ENCODE measurements at regions not wholly inside any gene's neighbourhood (a gene's known extent, or its start where the extent isn't known, plus 50 kb on each side); places are given as distances from the start of the nearest gene placed in this dataset.

DNA sequence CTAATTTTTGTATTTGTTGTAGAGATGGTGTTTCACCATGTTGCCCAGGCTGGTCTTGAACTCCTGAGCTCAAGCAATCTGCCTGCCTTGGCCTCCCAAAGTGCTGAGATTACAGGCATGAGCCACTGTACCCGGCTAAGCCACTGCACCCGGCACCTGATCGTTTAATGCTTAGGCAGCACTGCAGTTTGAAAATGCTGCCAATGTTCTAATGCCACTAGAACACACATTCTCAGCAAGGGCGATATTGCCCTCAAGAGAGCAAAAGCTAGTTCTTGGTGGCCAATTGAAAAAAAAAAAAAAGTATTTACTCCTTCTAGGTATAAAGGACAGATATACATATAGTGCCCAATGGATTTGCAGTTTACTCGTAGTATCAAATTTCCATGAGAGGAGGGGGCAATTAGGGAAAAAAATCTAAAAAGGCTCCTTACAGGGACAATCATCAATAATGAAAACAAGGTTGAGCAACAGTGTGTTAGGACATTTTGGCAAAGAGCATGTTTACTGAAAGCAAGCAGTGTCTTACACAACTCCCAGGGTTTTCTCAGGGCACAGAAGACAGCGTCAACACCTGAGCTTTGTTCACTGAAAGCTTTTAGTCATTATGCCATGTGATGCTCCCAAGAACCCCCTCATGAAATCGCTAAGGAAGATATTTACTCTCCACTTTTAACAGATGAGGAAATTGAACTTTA is 199.9 kb upstream of the PKDCC start:
- DNase-seq (ENCODE audit: low spot score in 2 of 2) (no peak), FAIRE-seq (no peak)

DNA sequence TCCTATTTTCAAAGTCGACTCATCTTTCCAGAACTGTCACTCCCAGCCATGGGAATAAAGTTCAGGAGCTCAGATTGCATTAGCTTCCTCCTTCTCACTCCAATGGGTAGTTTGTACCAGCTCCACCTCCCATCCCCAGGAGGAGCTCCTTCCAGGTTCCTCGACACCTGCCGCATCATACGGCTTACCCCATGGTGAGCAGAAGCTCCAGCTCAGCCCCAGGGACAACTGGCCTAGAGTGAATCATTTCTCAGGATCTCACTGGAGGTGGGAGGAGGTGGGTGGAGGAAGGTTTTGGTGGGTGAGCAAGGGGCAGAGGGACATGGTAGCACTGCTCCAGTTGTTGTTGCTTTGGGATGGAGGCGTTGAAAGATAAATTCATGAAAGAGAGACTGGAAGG is 196.3 kb upstream of the PKDCC start:
- FAIRE-seq, result no peak
- no peak for DNase-seq (ENCODE audit: low spot score in 2 of 2)

DNA sequence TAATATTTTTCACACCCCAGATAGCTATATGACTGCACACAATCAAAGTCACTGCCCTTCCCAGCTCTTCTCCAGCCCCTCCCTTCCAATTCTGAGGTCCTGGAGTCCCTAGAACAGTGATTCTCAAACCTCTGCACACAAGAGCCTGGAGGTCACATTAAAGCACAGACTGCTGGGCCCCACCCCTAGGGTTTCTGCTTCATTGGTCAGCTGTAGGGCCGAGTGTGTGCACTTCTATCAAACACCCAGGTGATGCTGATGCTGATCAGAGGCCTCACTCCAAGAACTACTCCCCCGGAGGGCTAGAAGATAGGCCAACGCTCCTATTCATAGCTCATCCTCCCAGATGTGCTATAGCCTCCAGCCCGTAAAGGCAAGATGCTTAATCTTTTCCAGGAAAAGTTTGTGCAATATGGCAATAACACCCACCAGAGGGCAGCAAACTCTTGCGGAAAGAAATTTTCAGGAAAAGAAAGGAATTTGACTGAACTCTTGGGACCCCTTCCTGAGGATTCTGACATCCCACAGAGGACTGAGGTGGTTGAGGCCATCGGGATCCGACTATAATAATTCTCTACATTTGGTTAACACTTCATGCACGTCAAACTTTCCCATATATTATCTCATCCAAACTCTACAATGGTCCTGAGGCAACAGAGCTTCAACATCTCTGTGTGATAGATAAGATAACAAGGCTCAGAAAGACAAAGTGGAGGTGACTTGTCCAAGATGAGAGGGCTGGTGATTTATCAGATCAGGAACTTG is 194.2 kb upstream of the PKDCC start:
- FAIRE-seq, result no peak

DNA sequence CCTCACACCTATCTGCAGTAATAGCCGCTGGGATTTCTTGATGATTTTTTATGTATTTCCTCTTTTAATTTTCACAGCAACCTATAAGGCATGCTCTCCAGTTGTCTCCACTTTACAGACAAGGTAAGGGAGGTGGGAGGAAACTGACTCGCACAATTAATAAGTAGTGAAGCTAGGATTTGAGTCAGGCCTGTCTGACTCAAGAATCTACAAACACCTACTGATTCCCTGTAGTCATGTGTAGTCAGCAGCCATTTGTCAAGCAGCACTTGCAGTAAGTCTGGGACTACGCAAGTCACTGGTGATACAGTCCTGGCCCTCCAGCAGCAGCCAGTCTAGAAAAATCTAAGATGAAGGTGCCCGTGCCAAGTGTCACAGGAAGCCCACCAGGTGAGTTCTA is 193.6 kb upstream of the PKDCC start:
- FAIRE-seq (no peak), DNase-seq (ENCODE audit: low spot score in 2 of 2) (no peak)

More for the DNA sequence above, 194.2 kb upstream of the PKDCC start:
- peak; percentile 24 to 57 for DNase-seq (ENCODE audit: low spot score in 2 of 2)

DNA sequence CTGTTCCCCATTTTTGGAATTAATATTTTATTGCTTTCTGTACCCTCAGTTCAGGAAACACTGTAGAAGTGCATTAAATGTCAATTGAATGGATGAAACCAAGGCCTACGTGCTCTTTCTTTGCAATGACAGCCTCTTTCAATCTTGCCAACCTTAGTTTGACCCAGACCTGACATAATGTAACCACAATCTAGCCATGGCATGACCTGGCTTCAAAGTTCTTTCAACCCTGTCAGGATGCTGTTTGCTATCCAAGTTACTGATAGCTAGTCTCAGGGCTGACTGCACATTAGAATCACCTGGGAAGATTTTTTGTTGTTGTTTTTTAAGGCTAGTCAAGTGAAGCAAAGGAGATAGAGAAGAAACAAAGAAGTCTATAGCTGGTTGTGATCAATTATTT is 190.9 kb upstream of the PKDCC start:
- DNase-seq (ENCODE audit: low spot score in 2 of 2), result no peak
- no peak for FAIRE-seq

DNA sequence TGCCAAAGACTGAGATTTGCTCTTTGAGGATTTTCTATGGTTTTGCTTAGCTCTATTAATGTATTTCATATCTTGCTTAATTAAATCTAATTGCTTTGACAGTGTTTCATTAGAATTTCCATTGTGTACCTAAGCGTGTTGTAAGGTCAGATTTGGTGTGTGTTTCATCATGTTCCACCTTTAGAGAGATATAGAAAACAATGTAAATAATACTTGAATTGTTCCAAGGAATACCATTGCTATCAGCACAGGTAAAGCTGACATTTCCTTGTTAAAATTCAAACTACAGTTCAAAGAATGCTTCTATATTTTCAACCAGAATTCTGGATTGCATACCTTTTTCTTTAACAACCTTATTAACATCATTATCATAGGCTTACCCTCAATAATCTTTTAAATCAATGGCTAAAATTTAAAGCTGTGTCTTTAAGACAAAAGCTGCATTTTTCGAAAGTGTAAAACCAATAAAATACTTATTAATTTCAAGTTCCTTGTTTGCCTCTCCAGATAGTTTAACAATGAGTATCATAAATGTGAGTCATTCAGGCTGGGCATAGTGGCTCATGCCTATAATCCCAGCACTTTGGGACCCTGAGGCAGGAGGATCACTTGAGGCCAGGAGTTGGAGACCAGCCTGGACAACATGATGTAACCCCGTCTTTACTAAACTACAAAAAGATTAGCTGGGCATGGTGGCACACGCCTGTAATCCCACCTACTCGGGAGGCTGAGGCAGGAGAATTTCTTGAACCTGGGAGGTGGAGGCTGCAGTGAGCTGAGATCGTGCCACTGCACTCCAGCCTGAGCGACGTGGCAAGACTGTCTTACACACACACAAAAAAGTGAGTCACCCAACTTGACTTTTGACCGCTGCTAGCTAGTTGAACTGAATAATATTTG is 188.0 kb upstream of the PKDCC start:
- no peak for DNase-seq (ENCODE audit: low spot score in 2 of 2)
- no peak for FAIRE-seq

DNA sequence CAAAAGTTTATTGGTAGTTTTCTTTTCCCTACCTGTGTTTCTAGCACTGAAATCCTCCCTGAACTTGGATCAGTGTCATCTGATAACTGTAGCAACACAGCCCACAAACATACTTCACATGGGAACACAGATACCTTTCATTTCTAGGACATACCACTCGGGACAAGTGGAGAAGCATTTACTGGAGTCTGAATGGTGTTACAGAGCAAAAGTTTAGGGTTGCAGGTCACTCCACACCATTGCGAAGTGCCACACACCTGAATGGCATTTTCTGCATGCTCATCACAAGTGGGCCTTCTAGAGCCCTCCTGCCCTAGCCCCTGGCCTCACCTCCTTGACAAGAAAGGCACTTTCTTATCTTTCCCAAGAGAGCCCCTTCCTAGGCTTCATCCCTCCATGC is 184.8 kb upstream of the PKDCC start:
- DNase-seq (ENCODE audit: low spot score in 2 of 2), result no peak
- FAIRE-seq, result no peak

DNA sequence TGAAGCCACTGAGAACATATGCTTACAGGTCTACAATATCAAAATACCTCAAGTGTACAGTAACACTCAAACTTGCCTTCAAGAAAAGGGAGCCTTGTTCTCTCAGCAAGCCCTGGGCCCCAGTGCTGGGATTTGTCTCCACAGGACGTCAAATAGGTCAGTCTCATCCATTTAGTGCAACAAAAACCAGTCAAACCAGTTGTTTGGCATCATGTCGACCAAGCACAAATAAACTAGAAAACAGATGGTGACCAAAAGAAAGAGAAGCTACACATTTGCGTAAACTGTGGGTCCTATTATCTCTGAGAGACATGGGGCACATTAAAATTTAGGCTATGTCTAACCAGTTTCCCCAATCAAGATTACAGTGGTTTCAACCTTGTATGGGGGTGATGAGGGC is 182.6 kb upstream of the PKDCC start:
- DNase-seq (ENCODE audit: low spot score in 2 of 2), result no peak

DNA sequence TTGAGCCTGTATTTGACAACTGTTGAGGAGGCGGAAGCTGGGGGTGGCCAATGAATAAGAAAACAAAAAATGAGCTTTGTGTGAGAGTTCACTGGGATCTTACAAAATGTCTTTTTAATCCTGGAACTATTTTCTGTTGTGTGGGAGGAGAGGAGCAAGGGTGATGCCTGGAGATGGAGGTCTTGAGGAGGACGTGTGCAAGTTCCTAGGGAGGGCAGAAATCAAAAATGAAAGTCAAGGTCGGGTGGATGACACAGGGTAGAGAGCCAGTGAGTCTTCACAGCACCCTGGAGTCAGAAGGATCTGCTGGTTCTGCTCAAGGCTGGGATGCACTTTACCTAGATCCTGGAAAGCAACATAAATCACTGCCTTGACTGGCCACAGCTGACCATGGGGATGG is 180.3 kb upstream of the PKDCC start:
- no peak for FAIRE-seq
- no peak for DNase-seq (ENCODE audit: low spot score in 2 of 2)

More for the DNA sequence above, 182.6 kb upstream of the PKDCC start:
- FAIRE-seq, result no peak

DNA sequence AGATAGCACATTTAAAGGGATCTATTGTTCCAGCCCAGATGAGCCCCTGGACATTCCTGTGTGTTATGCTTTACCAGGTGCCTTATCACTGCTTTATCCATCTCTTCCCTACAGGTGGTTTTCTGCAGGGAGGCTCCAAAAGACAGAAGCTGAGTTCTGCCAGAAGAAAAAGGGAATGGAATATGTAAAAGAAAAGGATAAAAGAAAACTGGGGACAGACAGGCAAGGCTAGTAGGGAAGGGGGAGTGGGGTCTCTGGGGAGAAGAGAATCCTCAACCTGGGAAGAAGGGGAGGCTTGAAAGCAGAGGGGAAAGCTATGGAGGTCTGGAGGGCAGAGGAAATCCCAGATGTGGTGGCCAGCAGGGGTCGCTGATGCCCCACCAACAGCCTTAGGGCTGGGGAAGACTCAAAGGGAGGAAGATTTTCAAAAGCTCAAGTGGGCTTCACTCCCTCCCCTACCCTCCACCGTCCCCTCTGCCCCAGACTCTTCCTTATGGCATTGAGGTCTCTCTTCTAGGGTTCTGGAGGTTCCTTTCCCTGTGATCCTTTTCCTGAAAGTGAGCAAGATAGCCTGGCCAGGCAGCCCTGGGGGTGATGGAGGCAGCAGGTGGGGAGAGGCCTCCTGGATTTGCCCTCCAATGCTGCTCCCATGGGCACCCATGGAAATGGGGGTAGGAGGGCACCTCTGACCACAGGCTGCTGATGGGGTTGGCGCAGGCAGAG is 178.1 kb upstream of the PKDCC start:
- DNase-seq (ENCODE audit: low spot score in 2 of 2) (peak; percentile 30 to 54), FAIRE-seq (no peak)

DNA sequence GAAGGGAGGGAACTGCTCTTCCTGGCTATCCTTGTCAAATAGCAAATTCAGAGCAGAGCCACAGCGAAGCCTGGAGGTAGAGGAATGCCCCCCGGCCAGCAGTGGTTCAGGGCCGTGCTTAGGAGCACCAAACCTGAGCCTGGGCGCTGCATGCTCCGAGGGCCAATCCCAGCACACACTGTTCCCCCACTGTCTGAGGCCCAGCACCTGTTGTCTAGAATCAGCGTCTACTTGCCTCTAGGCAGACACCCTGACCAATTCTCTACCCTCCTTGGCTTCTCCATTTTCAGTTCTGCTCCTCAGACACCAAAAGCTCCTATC is 177.6 kb upstream of the PKDCC start:
- DNase-seq (ENCODE audit: low spot score in 2 of 2) (no peak), FAIRE-seq (no peak)

DNA sequence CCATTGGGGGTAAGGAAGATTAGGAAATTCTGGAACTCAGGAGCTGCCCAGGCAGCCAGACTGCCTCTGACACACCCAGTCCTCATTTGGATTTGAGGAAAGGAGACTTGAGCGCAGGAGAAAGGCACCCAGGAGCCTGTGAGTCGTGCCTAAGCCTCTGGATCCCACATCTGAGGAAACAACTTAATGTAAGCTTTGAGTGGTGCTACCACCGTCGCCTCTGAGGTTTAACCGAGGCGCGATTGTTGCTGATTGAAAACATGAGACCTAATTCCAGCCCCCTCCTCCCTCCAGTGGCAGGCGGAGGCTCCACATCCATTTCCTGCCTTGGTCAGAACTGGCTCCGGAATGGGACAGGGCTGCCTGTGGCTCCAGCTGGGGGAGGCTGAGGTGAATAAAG is 176.7 kb upstream of the PKDCC start:
- no peak for DNase-seq (ENCODE audit: low spot score in 2 of 2)

DNA sequence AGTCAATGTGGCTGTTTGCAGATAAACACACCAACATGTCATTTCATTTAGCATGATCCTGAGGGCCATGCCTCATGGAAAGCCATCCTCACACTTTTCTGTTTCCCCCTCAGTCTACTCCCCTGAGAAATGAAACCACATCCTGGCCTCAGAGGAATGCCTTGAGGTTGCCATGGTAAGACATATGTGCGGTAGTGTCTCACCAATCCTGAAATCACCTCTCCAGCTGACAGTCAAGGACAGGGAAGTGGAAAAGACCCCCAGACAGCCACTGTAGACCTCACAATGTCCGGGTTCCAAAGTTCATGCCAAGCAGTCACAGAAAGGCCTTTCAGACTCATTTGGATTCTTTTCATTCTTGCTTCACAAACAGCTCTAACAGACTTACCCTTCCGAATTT is 175.2 kb upstream of the PKDCC start:
- DNase-seq (ENCODE audit: low spot score in 2 of 2) (no peak), FAIRE-seq (no peak)

More for the DNA sequence above, 176.7 kb upstream of the PKDCC start:
- FAIRE-seq, result no peak

DNA sequence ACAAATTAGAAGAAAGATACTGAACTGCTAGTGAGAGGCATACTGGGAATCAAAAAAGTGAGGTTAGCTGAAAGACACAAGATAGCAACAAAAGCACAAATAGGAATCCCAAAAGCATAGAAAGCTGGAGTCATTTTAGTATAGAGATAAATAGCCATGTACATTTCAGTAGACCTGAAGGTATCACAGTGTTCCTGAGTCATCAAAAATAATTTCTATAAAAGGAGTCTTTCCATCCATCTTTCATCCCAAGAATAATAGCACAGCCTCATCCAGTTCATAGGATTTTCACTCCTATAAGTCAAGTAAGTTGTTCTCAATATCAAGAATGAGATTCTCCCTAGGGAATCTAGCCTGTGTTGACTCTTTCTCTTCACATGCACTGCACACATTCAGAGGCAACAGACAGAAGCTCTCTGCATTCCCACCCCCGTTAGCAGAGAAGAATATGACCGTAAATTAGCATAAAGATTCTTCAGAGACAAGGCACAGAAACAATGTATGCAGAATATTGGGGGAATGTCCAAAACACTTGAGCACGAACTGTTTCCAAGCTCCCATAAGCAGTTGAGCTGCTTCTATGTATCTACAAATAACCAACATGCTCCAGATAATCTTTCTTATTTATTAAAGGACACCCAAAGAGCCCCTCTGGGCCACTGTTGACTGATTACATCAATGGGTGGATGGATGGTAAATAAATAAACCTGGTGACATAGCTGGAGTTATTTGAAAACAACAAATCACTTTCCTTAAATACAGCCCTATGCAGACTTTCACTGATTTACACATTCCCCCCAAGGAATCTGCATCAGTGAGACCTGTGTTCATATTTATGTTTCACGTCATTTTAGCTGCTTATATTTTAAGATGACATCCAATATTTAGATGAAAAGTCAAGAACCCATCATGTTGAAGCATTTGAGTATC is 174.5 kb upstream of the PKDCC start:
- DNase-seq (ENCODE audit: low spot score in 2 of 2), result no peak
- no peak for FAIRE-seq

DNA sequence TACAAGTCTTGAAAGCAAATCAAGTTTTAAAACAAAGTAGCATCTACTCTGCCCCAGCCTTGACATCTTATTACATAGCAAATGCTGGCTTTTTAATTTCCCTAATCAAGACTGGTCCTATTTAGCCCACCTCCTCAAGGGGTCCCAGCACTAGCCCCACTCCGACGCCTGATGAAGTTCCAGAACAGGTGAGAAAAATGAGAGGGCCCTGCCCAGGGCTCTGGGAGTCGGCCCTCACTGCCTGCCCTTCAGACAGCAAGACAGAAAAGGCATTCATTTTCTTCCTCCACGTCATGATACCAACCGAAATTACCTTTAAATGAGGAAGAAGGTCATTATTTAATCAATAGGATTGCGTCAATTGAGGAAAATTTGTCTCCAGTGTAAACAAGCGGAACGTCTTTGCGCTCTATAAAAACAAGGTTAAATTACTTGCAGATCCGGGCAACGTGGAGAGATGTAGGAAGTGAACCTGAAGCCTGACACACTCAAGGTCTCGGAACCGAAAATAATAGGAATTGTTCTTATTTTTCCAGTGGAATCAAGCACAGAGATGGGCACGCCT is 170.6 kb upstream of the PKDCC start:
- FAIRE-seq (no peak), DNase-seq (ENCODE audit: low spot score in 2 of 2) (no peak)

DNA sequence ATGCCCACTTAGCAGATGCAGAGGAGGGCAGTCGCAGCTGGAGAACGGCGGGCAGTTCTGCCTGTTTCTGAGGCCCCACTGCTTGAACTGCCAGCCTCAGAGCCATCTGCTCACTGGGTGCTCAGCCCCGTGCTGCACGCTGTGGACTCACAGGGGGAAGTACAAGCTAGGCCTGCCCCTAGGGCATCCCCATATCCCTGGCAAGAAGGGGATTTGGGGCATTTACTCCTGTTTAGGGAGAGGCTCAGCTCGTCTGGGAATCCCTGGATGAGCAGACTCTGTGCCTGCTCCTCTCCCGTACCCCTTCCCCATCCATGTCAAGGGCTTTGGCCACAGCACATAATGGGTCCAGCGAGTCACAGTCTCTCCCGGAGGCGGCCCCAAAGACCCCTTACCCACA is 169.8 kb upstream of the PKDCC start:
- no peak for DNase-seq (ENCODE audit: low spot score in 2 of 2)
- no peak for FAIRE-seq

DNA sequence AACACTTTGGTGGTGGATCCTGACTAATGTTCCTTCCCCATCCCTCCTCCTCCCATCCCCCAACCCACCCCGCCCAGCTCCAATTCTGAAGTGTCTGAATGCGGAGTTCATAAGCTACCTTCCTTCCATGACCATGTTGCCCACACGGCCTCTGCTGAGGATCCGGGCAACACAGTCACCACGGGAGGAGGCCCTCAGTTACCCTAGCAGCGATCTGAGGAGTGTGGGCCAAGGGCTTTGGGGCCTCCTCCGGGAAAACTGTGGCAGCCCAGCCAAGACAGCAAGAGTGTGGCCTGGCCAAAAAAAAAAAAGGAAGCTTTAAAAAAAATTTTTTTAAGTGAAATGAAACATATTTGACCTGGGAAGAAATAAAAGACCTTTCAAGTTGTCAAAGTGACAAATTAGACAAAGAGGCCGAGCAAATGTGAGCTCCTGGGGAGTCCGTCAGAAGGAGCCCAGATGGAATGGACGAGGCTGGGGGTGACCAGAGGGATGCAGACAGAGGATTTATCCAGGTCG is 169.0 kb upstream of the PKDCC start:
- FAIRE-seq (no peak), DNase-seq (ENCODE audit: low spot score in 2 of 2) (no peak)

DNA sequence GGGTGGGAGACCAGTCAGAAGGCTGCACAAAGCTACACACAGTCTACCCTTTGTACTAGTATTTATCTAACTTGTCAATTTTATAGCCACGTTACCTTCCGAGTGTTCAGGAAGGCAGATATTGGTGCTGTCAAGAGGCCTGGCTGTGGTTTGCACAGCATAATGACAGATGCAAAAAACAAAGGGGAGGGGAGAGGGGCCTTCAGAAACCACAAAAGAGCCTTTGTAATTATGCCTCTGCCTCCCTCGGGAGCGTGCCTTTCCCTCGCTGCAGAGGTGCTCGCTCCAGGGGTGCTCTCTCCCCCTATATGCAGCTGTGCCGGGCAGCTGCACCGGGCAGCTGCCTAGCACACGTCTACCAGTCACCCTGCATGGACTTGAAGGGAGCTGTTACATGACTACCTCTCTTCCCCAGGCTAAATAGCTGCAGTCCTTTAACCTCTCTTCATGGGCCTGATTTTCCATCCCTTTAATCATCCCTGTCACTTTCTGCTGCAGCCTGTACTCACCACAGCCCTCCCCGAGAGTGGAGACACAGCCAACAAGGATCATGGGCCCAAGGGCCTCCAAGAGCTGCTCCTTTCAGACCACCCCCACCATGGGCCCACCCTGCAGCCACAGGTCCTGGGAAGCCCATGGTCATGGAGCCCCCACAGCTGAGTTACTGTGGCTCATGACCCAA is 168.4 kb upstream of the PKDCC start:
- FAIRE-seq (no peak), DNase-seq (ENCODE audit: low spot score in 2 of 2) (peak; percentile 13 to 14)
